SK-N-DZ (cell line): ENCODE measurements at regions not wholly inside any gene's neighbourhood (a gene's known extent, or its start where the extent isn't known, plus 50 kb on each side); places are given as distances from the start of the nearest gene placed in this dataset.
"Not testable (repeated sequence)": the region's sequence is repeated elsewhere in the genome, so short reads cannot be mapped to it uniquely, and the experiment has no call there.

ENCODE experiments used
- DNase-seq: peaks from one replicate; pipeline ENCODE4 v3.0.0-alpha.2; 2015; ENCODE audit warnings: low spot score

GRCh38 chrX:87941841-87942240 lies 424.2 kb downstream of the KLHL4 start:
- no peak for DNase-seq

DNA sequence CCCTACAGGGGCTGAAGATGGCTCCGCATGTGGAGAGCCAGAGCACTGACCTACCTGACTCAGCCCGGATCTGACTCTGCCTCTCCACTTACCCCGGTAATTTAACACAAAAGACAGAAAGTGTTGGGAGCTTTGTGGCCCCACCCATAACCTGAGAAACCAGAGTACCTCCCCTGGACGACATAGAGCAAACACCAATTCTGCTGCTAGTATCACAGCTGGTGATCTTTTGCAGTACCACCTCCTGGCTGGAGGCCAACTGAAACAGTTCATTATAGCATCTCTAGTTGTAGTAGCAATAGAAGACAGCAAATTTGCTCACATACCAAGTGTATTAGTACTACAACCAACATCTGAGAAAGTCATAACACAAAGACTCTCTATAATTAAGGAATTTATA lies 443.9 kb downstream of the KLHL4 start:
- no peak for DNase-seq

DNA sequence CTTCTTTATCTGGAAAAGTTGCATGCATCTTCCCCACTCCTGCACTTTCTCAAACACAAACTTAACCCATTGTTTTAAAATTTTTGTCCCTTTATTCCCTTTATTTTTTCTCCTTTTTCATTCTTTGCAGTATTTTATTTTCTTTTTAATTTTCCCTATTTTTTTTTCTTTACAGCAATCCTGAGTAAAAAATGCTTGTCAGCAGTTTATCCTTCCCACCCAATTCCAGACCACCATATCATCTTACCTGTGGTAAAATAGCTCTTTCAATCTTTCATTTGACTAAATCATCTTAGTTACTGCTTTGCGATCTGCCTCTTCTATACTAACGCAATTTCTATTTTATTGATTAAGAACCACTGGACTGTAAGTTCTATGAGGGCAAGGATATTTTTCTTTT lies 450.5 kb downstream of the KLHL4 start:
- DNase-seq, result no peak

DNA sequence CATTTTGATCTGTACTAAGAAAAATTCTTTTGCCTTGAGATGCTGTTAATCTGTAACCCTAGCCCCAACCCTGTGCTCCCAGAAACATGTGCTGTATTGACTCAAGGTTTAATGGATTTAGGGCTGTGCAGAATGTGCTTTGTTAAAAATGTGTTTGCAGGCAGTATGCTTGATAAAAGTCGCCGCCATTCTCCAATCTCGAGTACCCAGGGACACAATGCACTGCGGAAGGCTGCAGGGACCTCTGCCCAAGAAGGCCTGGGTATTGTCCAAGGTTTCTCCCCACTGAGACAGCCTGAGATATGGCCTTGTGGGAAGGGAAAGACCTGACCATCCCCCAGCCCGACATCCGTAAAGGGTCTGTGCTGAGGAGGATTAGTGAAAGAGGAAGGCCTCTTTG lies 454.5 kb downstream of the KLHL4 start:
- not testable (repeated sequence) for DNase-seq

- DNase-seq, result no peak
Observed at GRCh38 chrX:87975365-87975764, 457.8 kb downstream of the KLHL4 start.

- DNase-seq, result not testable (repeated sequence)
Observed at GRCh38 chrX:88007873-88008272, 490.3 kb downstream of the KLHL4 start.

- DNase-seq, result no peak
Observed at GRCh38 chrX:88024022-88024421, 506.4 kb downstream of the KLHL4 start.

DNA sequence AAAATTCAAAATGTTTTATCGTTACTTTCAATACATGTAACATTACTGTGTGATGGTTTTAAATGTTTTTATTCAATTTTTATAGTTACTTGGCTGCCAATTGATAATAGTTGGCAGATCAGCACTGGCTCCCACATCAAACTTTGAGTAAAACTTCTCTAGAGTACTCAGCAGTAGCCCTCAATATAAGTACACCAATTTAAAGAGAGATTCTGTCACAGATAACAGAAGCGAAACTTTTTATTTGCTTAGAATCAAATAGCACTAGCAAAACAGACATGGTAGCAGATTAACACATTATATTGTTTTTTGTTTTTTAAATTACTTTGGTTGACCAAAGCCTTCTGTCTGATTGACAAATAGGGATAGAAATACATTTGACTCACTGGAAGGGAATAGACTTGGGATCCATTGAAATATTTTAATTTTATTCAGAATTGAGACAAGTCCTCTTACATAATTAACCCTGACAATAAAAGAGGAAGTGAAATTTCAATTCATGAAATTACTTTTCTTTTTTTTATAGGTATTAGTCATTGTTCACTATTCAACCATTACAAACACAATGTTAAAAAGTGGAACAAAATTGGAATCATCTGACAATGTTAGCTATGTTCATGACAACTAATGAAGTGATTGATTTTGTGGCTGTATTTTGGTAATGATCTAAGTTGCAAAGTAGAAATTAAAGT lies 554.9 kb downstream of the KLHL4 start:
- DNase-seq, result no peak

GRCh38 chrX:88101968-88102367 lies 584.4 kb downstream of the KLHL4 start:
- no peak for DNase-seq

DNA sequence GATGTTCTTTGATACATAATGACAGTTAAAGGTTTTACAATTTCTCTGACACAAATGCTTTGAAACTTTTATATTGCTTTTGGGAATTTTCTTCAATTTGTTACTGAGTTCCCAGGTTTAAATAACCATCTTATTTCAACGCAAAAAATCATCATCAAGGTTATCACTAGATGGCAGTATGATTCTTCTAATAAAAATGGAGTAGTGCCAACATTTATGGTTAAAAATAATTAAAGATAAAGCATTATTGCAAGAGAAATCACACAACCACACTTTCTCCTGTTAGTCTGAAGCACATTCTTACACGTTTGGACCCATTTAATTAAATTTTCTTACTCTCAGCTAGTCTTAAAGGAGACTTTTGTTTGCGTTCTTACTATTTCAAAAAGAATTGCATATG lies 611.3 kb upstream of the CPXCR1 start:
- DNase-seq, result no peak

DNA sequence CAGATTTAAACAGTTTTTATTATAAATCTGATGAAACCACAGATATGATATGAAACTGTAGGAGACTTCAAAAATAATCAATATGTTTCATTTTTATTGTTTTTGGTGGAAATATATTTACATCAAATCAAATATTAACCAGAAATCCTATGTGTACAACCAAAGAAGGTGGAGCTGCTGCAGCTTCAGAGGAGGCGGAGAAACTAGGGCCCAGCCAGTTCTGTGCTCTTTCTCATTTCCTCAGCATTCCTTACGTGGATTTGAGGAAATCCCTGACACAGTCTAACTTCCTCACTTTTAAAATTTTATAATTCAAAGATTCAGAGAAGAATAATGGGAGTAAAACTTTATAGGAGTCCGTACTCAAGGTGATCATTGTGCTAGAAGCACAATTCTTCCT lies 610.7 kb upstream of the CPXCR1 start:
- DNase-seq, result no peak

- no peak for DNase-seq
Observed at GRCh38 chrX:88146577-88146976, 600.4 kb upstream of the CPXCR1 start.

- no peak for DNase-seq
Observed at GRCh38 chrX:88170553-88170952, 576.5 kb upstream of the CPXCR1 start.

- DNase-seq, result not testable (repeated sequence)
Observed at GRCh38 chrX:88173932-88174440, 573.0 kb upstream of the CPXCR1 start.

GRCh38 chrX:88202149-88202548 lies 544.9 kb upstream of the CPXCR1 start:
- no peak for DNase-seq

- DNase-seq, result no peak
Observed at GRCh38 chrX:88244066-88244465, 503.0 kb upstream of the CPXCR1 start.

DNA sequence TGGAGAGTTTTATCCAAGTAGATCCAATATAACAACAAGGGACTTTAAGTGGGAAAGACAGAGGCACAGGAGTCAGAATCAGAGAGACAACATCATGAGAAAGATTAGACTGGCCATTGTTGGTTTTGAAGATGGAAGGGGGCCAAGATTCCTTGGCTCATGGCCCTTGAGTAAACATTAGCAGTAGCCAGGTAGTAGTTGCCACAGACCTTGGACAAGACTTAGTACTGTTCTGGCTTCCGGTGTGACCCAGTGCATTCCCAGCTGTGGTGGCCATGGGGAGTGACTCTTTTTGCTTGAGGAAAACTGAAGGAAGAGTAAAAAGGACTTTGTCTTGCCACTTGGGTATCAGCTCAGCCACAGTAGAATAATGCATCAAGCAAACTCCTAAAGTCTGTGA lies 462.2 kb upstream of the CPXCR1 start:
- no peak for DNase-seq

DNA sequence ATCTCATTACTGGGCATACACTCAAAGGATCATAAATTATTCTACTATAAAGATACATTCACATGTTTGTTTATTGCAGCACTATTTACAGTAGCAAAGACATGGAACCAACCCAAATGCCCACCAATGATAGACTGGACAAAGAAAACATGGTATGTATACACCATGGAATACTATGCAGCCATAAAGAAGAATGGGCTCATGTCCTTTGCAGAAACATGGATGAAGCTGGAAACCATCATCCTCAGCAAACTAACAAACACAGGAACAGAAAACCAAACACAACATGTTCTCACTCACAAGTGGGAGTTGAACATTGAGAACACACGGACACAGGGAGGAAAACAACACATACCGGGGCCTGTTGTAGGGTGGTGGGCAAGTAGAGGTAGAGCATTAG lies 433.1 kb upstream of the CPXCR1 start:
- DNase-seq, result not testable (repeated sequence)

DNA sequence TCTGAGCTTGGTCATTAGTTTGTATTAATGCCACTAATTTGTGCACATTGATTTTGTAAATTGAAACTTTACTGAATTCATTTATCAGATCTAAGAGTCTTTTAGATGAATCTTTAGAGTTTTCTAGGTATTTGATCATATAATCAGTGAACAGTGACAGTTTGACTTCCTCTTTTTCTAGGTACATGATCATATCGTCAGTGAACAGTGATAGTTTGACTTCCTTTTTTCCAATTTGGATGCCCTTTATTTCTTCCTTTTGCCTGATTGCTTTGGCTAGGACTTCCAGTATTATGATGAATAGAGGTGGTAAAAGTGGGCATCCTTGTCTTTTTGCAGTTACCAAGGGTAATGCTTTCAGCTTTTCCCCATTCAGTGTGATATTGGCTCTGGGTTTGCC lies 421.4 kb upstream of the CPXCR1 start:
- no peak for DNase-seq

- DNase-seq, result no peak
Observed at GRCh38 chrX:88355252-88355651, 391.8 kb upstream of the CPXCR1 start.

DNA sequence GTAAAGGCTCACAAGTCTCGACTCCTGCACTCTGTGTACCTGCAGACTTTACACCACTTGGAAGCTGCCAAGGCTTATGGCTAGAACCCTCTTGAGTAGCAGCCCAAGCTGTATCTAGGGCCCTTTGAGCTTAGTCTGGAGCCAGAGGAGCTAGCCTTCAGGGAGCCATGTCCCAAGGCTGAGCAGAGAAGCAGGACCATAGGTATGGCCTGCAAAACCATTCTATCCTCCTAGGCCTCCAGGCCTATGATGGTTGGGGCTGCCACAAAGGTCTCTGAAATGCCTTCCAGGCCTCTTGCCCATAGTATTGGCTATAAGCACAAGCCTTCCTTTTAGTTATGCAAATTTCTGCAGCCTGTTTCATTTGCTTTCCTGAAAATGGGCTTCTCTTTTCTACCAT lies 380.7 kb upstream of the CPXCR1 start:
- DNase-seq, result no peak

- no peak for DNase-seq
Observed at GRCh38 chrX:88378406-88378805, 368.6 kb upstream of the CPXCR1 start.

DNA sequence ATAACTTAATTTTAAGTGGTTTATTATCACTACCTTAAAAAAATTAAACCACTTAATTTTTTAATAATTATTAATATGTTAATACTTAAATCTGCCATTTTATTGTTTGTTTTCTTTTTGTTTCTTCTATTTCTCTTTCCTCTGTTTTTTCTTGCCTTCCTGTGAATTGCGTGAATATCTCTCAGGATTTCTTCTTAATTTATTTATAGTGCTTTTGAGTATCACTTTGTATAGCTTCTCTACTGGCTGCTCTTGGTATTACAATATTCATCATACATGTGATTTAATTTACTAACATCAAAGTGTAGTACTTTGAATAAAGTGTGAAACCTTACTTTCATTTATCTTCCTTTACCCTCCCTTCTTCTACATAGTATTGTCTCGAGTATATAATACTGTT lies 349.5 kb upstream of the CPXCR1 start:
- no peak for DNase-seq

- DNase-seq, result no peak
Observed at GRCh38 chrX:88416002-88416401, 331.0 kb upstream of the CPXCR1 start.
